CD4-positive, alpha-beta T cell treated with Interleukin-10 for 1 hour (primary cell): ENCODE measurements at regions not wholly inside any gene's neighbourhood (a gene's known extent, or its start where the extent isn't known, plus 50 kb on each side); places are given as distances from the start of the nearest gene placed in this dataset.
"Not testable (repeated sequence)": the region's sequence is repeated elsewhere in the genome, so short reads cannot be mapped to it uniquely, and the experiment has no call there.

Source experiments
- DNase-seq: peaks from one replicate; pipeline ENCODE4 v3.0.0-alpha.2; 2020

- DNase-seq: no peak
Measured at GRCh38 chr1:5191470-5191869, 537.1 kb downstream of the AJAP1 start.

GRCh38 chr1:5189384-5189783, 535.0 kb downstream of the AJAP1 start:
- DNase-seq: no peak

GRCh38 chr1:5165762-5166161, 511.4 kb downstream of the AJAP1 start:
- no peak for DNase-seq

GRCh38 chr1:5164158-5164557, 509.7 kb downstream of the AJAP1 start:
- DNase-seq: no peak

- DNase-seq: no peak
Measured at GRCh38 chr1:5161372-5161771, 507.0 kb downstream of the AJAP1 start.

GRCh38 chr1:5157175-5157574, 502.8 kb downstream of the AJAP1 start:
- no peak for DNase-seq

- no peak for DNase-seq
Measured at GRCh38 chr1:5156416-5157120, 502.2 kb downstream of the AJAP1 start.

GRCh38 chr1:5151511-5151910, 497.1 kb downstream of the AJAP1 start:
- DNase-seq: no peak

- DNase-seq: no peak
Measured at GRCh38 chr1:5150191-5150590, 495.8 kb downstream of the AJAP1 start.

- DNase-seq: no peak
Measured at GRCh38 chr1:5147806-5148205, 493.4 kb downstream of the AJAP1 start.

GRCh38 chr1:5142389-5142788, 488.0 kb downstream of the AJAP1 start:
- no peak for DNase-seq

GRCh38 chr1:5141750-5142149, 487.3 kb downstream of the AJAP1 start:
- DNase-seq: no peak

- no peak for DNase-seq
Measured at GRCh38 chr1:5140962-5141361, 486.6 kb downstream of the AJAP1 start.

- DNase-seq: no peak
Measured at GRCh38 chr1:5140136-5140535, 485.7 kb downstream of the AJAP1 start.

- DNase-seq: no peak
Measured at GRCh38 chr1:5129746-5130355, 475.4 kb downstream of the AJAP1 start.

- no peak for DNase-seq
Measured at GRCh38 chr1:5125208-5125607, 470.8 kb downstream of the AJAP1 start.

- no peak for DNase-seq
Measured at GRCh38 chr1:5120559-5120958, 466.1 kb downstream of the AJAP1 start.

- no peak for DNase-seq
Measured at GRCh38 chr1:5119366-5120234, 465.2 kb downstream of the AJAP1 start.

- not testable (repeated sequence) for DNase-seq
Measured at GRCh38 chr1:5118771-5119170, 464.4 kb downstream of the AJAP1 start.

GRCh38 chr1:5118292-5118691, 463.9 kb downstream of the AJAP1 start:
- not testable (repeated sequence) for DNase-seq

- DNase-seq: no peak
Measured at GRCh38 chr1:5111581-5111980, 457.2 kb downstream of the AJAP1 start.

GRCh38 chr1:5110508-5110907, 456.1 kb downstream of the AJAP1 start:
- DNase-seq: peak; percentile 13

GRCh38 chr1:5109633-5110032, 455.2 kb downstream of the AJAP1 start:
- no peak for DNase-seq

- no peak for DNase-seq
Measured at GRCh38 chr1:5108740-5109139, 454.3 kb downstream of the AJAP1 start.
